Prostate gland (tissue), 2 donors: ENCODE measurements at regions not wholly inside any gene's neighbourhood (a gene's known extent, or its start where the extent isn't known, plus 50 kb on each side); places are given as distances from the start of the nearest gene placed in this dataset.

ENCODE experiments used
- CTCF ChIP-seq, 4 experiments: fragments of 200-600 bp in 2 of 4; fragments of 450-650 bp in 2 of 4; sonication (generic) in 2 of 4; IDR thresholded peaks; 1 replicate in 3 of 4; 2 replicates in 1 of 4; pipeline ENCODE4 v1.5.1; 2016 to 2019; ENCODE audit warnings: antibody characterized with exemption in 4 of 4, mild to moderate bottlenecking in 2 of 4, moderate library complexity in 2 of 4
- POLR2AphosphoS5 ChIP-seq: sonication (generic); formaldehyde crosslinking; IDR thresholded peaks from one replicate; pipeline ENCODE4 v1.6.1; 2017; ENCODE audit warnings: antibody characterized with exemption

GRCh38 chr4:96936886-96937285 is 1097.0 kb downstream of the PDHA2 start:
- TF ChIP-seq CTCF (IDR thresholded peaks at IDR 0.05) (no peak), POLR2AphosphoS5 (no peak)
